Testis (tissue), 2 donors: ENCODE measurements at regions not wholly inside any gene's neighbourhood (a gene's known extent, or its start where the extent isn't known, plus 50 kb on each side); places are given as distances from the start of the nearest gene placed in this dataset.

ENCODE experiments used
- DNase-seq: peaks from one replicate; pipeline ENCODE4 v3.0.0-alpha.2; 2019
- H3K27ac ChIP-seq, 2 donors: fragments of 200-600 bp; sonication (generic); one replicate each; pipeline ENCODE4 v1.5.1; 2019
- H3K27me3 ChIP-seq: fragments of 200-600 bp; sonication (generic); one replicate; pipeline ENCODE4 v1.5.1; 2019
- H3K36me3 ChIP-seq: fragments of 200-600 bp; sonication (generic); one replicate; pipeline ENCODE4 v1.5.1; 2017; ENCODE audit warnings: low read depth; ENCODE audit errors: missing control alignments
- H3K4me1 ChIP-seq: fragments of 200-600 bp; sonication (generic); one replicate; pipeline ENCODE4 v1.5.1; 2019
- H3K4me3 ChIP-seq, 2 donors: fragments of 200-600 bp; sonication (generic); one replicate each; pipeline ENCODE4 v1.5.1; 2017 to 2019
- H3K9me3 ChIP-seq: fragments of 200-600 bp; sonication (generic); one replicate; pipeline ENCODE4 v1.5.1; 2017
- POLR2A ChIP-seq: fragments of 450-650 bp; IDR thresholded peaks from one replicate; pipeline ENCODE4 v1.6.1; 2017; ENCODE audit warnings: antibody characterized with exemption, mild to moderate bottlenecking, moderate library complexity
- WGBS, 2 donors: methylation state at CpG; one replicate each; pipeline ENCODE4 v1.1.5; 2018; 5-methylcytosine and 5-hydroxymethylcytosine counted together
- intact Hi-C: fragments of 100-400 bp; cut with DNase I; formaldehyde crosslinking; loops from one replicate; pipeline ENCODE4 v1.15.1; 2023; ENCODE audit warnings: low total_unique reads
- TF ChIP-seq, protein P1 (sequence below), 3 experiments: fragments of 450-650 bp in 2 of 3; fragments of 200-600 bp in 1 of 3; sonication (generic) in 1 of 3; IDR thresholded peaks; one replicate each; pipeline ENCODE4 v1.5.1; 2016 to 2019; ENCODE audit warnings: antibody characterized with exemption in 3 of 3, mild to moderate bottlenecking in 2 of 3, moderate library complexity in 1 of 3

GRCh38 chr14:54038724-54039123 lies 82.1 kb upstream of the BMP4 start:
- 95 to 96% methylated on average over 1 of the region's 1 CpG for WGBS, 2 donors

GRCh38 chr14:54039311-54039710 lies 82.7 kb upstream of the BMP4 start:
- TF ChIP-seq, protein P1, sequence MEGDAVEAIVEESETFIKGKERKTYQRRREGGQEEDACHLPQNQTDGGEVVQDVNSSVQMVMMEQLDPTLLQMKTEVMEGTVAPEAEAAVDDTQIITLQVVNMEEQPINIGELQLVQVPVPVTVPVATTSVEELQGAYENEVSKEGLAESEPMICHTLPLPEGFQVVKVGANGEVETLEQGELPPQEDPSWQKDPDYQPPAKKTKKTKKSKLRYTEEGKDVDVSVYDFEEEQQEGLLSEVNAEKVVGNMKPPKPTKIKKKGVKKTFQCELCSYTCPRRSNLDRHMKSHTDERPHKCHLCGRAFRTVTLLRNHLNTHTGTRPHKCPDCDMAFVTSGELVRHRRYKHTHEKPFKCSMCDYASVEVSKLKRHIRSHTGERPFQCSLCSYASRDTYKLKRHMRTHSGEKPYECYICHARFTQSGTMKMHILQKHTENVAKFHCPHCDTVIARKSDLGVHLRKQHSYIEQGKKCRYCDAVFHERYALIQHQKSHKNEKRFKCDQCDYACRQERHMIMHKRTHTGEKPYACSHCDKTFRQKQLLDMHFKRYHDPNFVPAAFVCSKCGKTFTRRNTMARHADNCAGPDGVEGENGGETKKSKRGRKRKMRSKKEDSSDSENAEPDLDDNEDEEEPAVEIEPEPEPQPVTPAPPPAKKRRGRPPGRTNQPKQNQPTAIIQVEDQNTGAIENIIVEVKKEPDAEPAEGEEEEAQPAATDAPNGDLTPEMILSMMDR (IDR thresholded peaks at IDR 0.05), result no peak
- TF ChIP-seq POLR2A, result no peak
- Histone ChIP-seq H3K36me3 (no peaks in the 10 kb centered on the region), H3K27ac (no peak overlapping the region), H3K27me3 (no peaks in the 10 kb centered on the region), H3K4me1 (no peaks in the 10 kb centered on the region), H3K4me3 (no peak overlapping the region), H3K9me3 (no peaks in the 10 kb centered on the region)
- no peak for DNase-seq
- intact Hi-C loops, result no loop called here
- WGBS, 2 donors, result 75 to 77% methylated on average over 2 of the region's 2 CpGs

More at GRCh38 chr14:54038724-54039123, 82.1 kb upstream of the BMP4 start:
- no peaks in the 10 kb centered on the region for H3K36me3 ChIP-seq
- no peaks in the 10 kb centered on the region for H3K27me3 ChIP-seq
- no peak overlapping the region for H3K27ac ChIP-seq
- no peaks in the 10 kb centered on the region for H3K4me1 ChIP-seq
- H3K9me3 ChIP-seq, result no peaks in the 10 kb centered on the region
- TF ChIP-seq, protein P1 (IDR thresholded peaks at IDR 0.05), result no peak
- TF ChIP-seq POLR2A, result no peak
- no peak overlapping the region for H3K4me3 ChIP-seq
- intact Hi-C loops, result no loop called here
- DNase-seq, result no peak

GRCh38 chr14:54040846-54041245 lies 84.2 kb upstream of the BMP4 start:
- DNase-seq, result no peak
- no peaks in the 10 kb centered on the region for H3K4me1 ChIP-seq
- no peak overlapping the region for H3K4me3 ChIP-seq
- no peaks in the 10 kb centered on the region for H3K27me3 ChIP-seq
- TF ChIP-seq POLR2A, result no peak
- TF ChIP-seq, protein P1 (IDR thresholded peaks at IDR 0.05), result no peak
- intact Hi-C loops, result no loop called here
- no peaks in the 10 kb centered on the region for H3K36me3 ChIP-seq
- no peak overlapping the region for H3K27ac ChIP-seq
- no peaks in the 10 kb centered on the region for H3K9me3 ChIP-seq

DNA sequence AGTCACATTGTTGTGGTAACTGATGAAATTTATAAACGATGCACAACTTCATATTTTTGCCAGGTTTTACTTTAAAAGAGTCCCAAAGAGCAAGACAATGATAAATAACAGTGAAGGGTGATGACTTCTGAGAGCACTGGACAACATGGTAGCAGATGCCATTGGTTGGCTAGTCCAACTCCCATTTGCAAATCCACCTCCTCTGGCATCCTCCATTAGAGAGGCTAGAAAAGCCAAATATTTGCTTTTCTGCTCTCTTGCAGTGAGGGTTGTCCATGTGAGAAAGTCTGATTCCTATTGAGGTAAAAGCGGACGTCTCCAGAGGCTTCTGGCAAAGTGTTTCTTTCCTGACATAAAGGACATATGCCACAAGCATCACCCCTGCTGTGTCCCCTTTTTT lies 89.6 kb upstream of the BMP4 start:
- H3K27me3 ChIP-seq, result no peaks in the 10 kb centered on the region
- no peak for TF ChIP-seq POLR2A
- TF ChIP-seq, protein P1 (IDR thresholded peaks at IDR 0.05), result no peak
- no peaks in the 10 kb centered on the region for H3K36me3 ChIP-seq
- no peaks in the 10 kb centered on the region for H3K4me1 ChIP-seq
- H3K9me3 ChIP-seq, result no peaks in the 10 kb centered on the region
- no peak overlapping the region for H3K4me3 ChIP-seq
- intact Hi-C loops, result no loop called here
- no peak for DNase-seq
- 51 to 73% methylated on average over 3 of the region's 3 CpGs for WGBS, 2 donors
- H3K27ac ChIP-seq, result no peak overlapping the region

DNA sequence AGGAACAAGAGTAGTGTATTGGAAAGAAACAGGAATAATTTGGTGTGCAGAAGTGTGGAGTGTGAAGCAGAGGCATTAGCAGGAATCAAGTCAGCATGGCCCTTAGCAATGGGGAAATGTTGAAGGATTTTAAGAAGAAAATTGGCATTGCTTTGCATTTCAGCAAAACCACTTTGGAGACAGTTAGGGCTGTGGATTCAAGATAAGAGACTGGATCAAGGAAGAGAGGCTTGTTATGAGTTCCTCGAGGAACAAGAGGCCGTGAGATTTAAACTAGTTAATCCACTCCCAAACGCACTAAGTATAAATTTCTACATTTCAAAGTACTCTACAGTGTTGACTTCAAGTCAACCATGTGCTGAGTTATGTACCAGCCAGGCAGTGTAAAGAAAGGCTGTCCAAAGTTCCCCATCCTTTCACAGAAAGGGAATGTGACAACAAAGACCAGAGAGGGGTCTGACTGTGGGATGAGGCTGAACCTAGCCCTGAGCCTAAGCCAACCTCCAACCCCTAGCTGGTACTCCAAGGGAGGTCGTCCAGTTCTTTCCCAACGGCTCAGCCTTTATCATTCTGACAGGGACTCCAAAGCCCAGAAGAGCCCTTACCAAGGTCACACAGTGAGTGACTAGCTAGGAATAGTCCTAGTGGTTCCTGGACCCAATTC lies 91.2 kb upstream of the BMP4 start:
- H3K4me3 ChIP-seq, result no peak overlapping the region
- 60 to 81% methylated on average over 5 of the region's 5 CpGs for WGBS, 2 donors
- H3K27ac ChIP-seq, result no peak overlapping the region
- no peaks in the 10 kb centered on the region for H3K4me1 ChIP-seq
- H3K9me3 ChIP-seq, result no peaks in the 10 kb centered on the region
- intact Hi-C loops, result no loop called here
- no peaks in the 10 kb centered on the region for H3K27me3 ChIP-seq
- TF ChIP-seq, protein P1 (IDR thresholded peaks at IDR 0.05), result no peak
- no peak for DNase-seq
- H3K36me3 ChIP-seq, result no peaks in the 10 kb centered on the region
